Neural progenitor cell (in vitro differentiated cells): ENCODE measurements at regions not wholly inside any gene's neighbourhood (a gene's known extent, or its start where the extent isn't known, plus 50 kb on each side); places are given as distances from the start of the nearest gene placed in this dataset.

Experiments
- EZH2phosphoT487 ChIP-seq: fragments of 200-600 bp; sonication (generic); IDR thresholded peaks from 2 replicates; pipeline ENCODE4 v1.6.1; 2017; ENCODE audit warnings: antibody characterized with exemption
- TF ChIP-seq, protein P1 (sequence below): fragments of 200-600 bp; sonication (generic); IDR thresholded peaks from 2 replicates; pipeline ENCODE4 v1.5.1; 2017; ENCODE audit warnings: antibody characterized with exemption, mild to moderate bottlenecking

DNA sequence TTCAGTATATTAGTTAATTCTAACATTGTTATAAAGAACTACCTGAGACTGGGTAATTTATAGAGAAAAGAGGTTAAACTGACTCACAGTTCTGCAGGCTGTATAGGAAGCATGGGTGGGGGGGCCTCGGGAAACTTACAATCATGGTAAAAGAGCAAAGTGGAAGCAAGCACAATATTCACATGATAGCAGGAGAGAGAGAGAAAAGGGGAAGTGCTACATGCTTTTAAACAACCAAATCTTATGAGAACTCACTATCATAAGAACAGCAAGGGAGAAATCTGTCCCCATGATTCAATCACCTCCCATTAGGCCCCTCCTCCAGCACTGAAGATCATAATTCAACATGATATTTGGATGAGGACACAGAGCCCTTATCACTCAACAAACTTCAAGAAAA is 324.9 kb downstream of the ZNF608 start:
- TF ChIP-seq EZH2phosphoT487 = no peak
- TF ChIP-seq, protein P1, sequence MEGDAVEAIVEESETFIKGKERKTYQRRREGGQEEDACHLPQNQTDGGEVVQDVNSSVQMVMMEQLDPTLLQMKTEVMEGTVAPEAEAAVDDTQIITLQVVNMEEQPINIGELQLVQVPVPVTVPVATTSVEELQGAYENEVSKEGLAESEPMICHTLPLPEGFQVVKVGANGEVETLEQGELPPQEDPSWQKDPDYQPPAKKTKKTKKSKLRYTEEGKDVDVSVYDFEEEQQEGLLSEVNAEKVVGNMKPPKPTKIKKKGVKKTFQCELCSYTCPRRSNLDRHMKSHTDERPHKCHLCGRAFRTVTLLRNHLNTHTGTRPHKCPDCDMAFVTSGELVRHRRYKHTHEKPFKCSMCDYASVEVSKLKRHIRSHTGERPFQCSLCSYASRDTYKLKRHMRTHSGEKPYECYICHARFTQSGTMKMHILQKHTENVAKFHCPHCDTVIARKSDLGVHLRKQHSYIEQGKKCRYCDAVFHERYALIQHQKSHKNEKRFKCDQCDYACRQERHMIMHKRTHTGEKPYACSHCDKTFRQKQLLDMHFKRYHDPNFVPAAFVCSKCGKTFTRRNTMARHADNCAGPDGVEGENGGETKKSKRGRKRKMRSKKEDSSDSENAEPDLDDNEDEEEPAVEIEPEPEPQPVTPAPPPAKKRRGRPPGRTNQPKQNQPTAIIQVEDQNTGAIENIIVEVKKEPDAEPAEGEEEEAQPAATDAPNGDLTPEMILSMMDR = no peak
